ENCODE measurements at regions not wholly inside any gene's neighbourhood (a gene's known extent, or its start where the extent isn't known, plus 50 kb on each side); places are given as distances from the start of the nearest gene placed in this dataset.

DNA sequence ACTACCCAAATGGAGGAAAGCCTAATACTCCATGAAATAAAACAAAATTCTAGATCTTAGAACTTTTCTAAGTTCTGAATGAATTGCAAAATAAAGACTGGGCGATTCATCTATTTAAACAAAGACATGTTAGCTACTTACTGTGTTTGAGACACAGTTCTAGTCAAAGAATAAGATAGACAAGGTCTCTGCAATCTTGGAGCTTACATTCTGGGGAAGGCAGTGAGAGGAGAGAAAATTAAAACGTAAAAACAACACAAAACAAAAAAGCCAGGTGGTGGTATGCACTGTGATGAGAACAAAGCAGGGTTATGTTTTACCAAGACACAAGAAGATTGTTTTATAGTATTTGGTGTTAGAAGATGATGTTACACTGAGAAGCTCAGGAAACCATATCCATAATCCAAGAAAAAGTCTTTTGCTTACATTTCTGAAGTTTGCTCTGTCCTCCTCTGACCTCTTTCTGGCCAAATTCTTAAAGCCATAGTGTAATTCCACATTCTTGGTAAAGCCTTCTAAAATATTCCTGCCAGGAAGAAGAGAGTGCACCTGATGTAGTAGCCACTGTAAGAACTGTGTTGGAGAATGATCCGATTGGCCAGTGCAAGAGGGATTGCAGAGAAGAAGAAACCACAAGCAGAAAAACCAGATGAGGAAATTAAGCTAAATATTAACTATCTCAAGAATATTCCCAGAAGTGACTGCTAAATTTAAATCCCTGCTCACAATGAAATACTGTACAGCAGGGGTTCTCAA is 218.4 kb downstream of the PCSK1 start:
- TF ChIP-seq, protein P1, sequence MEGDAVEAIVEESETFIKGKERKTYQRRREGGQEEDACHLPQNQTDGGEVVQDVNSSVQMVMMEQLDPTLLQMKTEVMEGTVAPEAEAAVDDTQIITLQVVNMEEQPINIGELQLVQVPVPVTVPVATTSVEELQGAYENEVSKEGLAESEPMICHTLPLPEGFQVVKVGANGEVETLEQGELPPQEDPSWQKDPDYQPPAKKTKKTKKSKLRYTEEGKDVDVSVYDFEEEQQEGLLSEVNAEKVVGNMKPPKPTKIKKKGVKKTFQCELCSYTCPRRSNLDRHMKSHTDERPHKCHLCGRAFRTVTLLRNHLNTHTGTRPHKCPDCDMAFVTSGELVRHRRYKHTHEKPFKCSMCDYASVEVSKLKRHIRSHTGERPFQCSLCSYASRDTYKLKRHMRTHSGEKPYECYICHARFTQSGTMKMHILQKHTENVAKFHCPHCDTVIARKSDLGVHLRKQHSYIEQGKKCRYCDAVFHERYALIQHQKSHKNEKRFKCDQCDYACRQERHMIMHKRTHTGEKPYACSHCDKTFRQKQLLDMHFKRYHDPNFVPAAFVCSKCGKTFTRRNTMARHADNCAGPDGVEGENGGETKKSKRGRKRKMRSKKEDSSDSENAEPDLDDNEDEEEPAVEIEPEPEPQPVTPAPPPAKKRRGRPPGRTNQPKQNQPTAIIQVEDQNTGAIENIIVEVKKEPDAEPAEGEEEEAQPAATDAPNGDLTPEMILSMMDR (IDR thresholded peaks at IDR 0.05), result no peak
- DNase-seq (ENCODE audit: low spot score) (no peak), ATAC-seq (ENCODE audit: low FRiP score) (no peak)

DNA sequence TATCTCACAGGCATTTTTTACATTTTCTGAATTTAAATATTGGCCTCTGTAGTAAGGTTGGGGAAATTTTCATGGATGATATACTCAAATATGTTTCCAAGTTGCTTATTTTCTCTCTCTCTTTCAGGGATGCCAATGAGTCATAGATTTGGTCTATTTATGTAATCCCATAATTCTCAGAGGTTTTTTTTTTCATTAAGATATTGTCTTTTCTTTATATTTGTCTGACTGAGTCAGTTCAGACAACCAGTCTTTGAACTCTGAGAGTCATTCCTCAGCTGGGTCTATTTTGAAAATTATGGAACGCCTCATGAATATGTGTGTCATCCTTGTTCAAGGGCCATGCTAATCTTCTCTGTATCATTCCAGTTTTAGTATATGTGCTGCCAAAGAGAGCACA is 223.2 kb downstream of the PCSK1 start:
- TF ChIP-seq, protein P1 (IDR thresholded peaks at IDR 0.05), result no peak
- ATAC-seq (ENCODE audit: low FRiP score), result no peak
- DNase-seq (ENCODE audit: low spot score), result no peak

DNA sequence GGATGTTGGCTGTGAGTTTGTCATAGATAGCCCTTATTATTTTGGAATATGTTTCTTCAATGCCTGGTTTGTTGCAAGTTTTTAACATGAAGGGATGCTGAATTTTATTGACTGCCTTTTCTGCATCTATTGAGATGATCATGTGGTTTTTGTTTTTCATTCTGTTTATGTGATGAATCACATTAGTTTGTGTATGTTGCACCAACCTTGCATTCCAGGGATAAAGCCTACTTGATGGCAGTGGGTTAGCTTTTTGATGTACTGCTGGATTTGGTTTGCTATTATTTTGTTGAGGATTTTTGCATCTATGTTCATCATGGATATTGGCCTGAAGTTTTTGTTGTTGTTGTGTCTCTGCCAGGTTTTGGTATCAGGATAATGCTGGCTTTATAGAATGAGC is 225.6 kb downstream of the PCSK1 start:
- ATAC-seq (ENCODE audit: low FRiP score), result no peak
- DNase-seq (ENCODE audit: low spot score), result no peak
- TF ChIP-seq, protein P1 (IDR thresholded peaks at IDR 0.05), result no peak

DNA sequence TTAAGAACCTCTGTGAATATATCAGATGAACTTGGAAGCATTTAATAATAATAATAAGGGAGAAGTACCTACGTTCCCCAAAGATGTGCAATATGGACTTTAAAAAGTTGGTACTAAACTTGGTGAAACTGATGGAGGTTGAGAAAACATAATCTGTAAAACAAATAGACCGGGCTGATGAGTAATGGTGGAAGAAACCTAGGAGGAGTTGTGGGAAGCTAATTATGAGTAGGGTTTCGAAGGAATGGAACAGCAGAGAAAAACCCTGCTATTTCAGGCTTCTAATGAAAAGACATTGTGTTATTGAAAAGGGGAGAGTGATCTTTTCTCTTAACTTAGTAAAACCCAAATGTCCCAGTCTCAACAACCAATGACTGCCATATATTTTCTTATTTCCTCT is 229.3 kb downstream of the PCSK1 start:
- TF ChIP-seq, protein P1 (IDR thresholded peaks at IDR 0.05), result no peak
- ATAC-seq (ENCODE audit: low FRiP score) (no peak), DNase-seq (ENCODE audit: low spot score) (no peak)

DNA sequence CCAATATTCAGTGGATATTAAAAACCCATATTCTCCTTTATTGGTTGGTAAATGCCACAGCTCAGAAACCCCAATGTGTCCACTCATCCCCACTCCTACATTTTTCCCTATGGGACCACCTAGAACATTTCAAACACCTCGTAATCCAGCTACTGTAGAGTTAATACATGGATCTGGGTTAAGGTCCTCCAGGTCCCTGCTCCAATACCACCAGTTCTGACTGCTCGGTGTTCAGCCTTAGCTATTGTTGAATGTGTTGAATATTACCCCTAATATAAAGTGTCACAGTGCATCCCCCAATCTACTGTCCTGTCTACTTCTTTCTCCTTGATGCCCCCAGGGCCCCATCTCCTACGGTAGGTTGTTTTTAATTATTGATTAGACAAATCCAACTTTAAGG is 231.5 kb downstream of the PCSK1 start:
- ATAC-seq (ENCODE audit: low FRiP score), result no peak
- no peak for DNase-seq (ENCODE audit: low spot score)
- TF ChIP-seq, protein P1 (IDR thresholded peaks at IDR 0.05), result no peak

- DNase-seq (ENCODE audit: low spot score), result no peak
- ATAC-seq (ENCODE audit: low FRiP score), result no peak
- TF ChIP-seq, protein P1 (IDR thresholded peaks at IDR 0.05), result no peak
Observed at GRCh38 chr5:96200641-96201040, 232.4 kb downstream of the PCSK1 start.

- no peak for DNase-seq (ENCODE audit: low spot score)
- no peak for ATAC-seq (ENCODE audit: low FRiP score)
Observed at GRCh38 chr5:96199713-96200183, 233.3 kb downstream of the PCSK1 start.

More at GRCh38 chr5:96199713-96200183, 233.3 kb downstream of the PCSK1 start:
- TF ChIP-seq, protein P1 (IDR thresholded peaks at IDR 0.05), result no peak
